ENCODE measurements at regions not wholly inside any gene's neighbourhood (a gene's known extent, or its start where the extent isn't known, plus 50 kb on each side); places are given as distances from the start of the nearest gene placed in this dataset.

DNA sequence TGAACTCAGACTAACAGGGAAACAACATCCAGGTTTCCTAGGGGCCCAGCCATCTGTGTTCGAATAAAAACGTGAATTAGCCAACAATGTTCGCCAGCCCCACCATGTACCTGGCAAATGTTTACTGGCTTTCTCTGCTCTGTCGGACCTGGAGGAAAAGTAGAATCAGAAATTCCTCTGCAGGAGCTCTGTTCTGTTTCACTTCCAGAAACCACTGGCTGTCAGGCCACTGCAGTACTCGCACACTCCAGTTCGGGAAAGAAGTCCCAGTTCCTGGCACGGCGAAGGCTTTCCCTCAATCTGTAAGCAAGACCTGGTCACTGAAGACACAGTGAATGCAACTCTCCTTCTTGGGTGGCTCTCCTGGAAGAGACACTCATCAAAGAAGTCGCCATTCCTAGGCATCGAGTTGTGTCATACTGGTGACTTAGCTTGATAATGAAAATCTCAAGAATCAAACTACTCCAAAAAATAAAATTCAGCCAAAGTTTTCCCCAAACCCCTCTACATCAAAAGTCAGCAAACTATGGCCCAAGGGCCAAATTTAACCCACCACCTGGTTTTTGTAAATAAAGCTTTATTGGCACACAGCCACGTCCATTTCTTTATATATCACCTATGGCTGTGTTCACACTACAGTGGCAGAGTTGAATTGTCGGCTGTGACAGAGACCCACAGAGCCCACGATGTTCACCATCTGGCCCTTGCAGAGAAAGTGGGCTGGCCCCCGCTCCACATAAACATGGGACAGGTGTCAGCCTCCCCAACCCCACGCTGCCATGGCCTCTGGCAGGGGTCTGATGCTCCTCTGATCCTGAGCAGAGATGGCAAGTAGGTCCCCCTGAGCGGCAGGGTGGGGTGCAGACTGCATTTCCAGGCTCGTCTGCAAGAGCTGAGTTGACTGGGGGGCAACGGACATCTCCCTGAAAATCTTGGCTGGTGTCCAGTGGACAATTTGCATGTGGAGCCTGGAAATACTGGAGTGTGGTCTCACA is 189.2 kb upstream of the DIO3 start:
- H3K27me3 ChIP-seq: no peaks in the 10 kb centered on the region
- no peak overlapping the region for H3K27ac ChIP-seq
- TF ChIP-seq POLR2AphosphoS5 (IDR thresholded peaks at IDR 0.05; ENCODE audit: insufficient read depth in 1 of 2, low read depth in 1 of 2) (no peak), CTCF (IDR thresholded peaks at IDR 0.05) (no peak), POLR2A (IDR thresholded peaks at IDR 0.05) (no peak)
- peaks cover 23% of the 10 kb centered on the region for H3K4me1 ChIP-seq
- H3K36me3 ChIP-seq: no peaks in the 10 kb centered on the region
- no peak overlapping the region for H3K4me3 ChIP-seq
- intact Hi-C loops (cut with DNase I): no loop called here
- no peaks in the 10 kb centered on the region for H3K9me3 ChIP-seq
- peak; percentile 70 to 76 for DNase-seq (ENCODE audit: extremely low spot score in 2 of 2)

GRCh38 chr14:101372894-101373620 is 188.2 kb upstream of the DIO3 start:
- intact Hi-C loops (cut with DNase I): no loop called here
- no peak for DNase-seq (ENCODE audit: extremely low spot score in 2 of 2)
- TF ChIP-seq CTCF (IDR thresholded peaks at IDR 0.05): no peak
- no peak for TF ChIP-seq POLR2AphosphoS5 (IDR thresholded peaks at IDR 0.05; ENCODE audit: insufficient read depth in 1 of 2, low read depth in 1 of 2)

GRCh38 chr14:101373690-101374295 is 187.5 kb upstream of the DIO3 start:
- DNase-seq (ENCODE audit: extremely low spot score in 2 of 2): peak; percentile 67 to 81
- TF ChIP-seq POLR2AphosphoS5 (IDR thresholded peaks at IDR 0.05; ENCODE audit: insufficient read depth in 1 of 2, low read depth in 1 of 2) (no peak), POLR2A (IDR thresholded peaks at IDR 0.05) (no peak)
- intact Hi-C loops (cut with DNase I): no loop called here

More at GRCh38 chr14:101372894-101373620, 188.2 kb upstream of the DIO3 start:
- Histone ChIP-seq H3K4me1 (peaks cover 23% of the 10 kb centered on the region), H3K27ac (no peak overlapping the region), H3K4me3 (no peak overlapping the region), H3K9me3 (no peaks in the 10 kb centered on the region), H3K27me3 (no peaks in the 10 kb centered on the region), H3K36me3 (no peaks in the 10 kb centered on the region)

GRCh38 chr14:101374373-101375338 is 186.6 kb upstream of the DIO3 start:
- Histone ChIP-seq H3K27me3 (no peaks in the 10 kb centered on the region), H3K4me3 (no peak overlapping the region), H3K4me1 (peaks cover 12% of the 10 kb centered on the region), H3K36me3 (no peaks in the 10 kb centered on the region), H3K27ac (no peak overlapping the region), H3K9me3 (peaks cover 1% of the 10 kb centered on the region)
- TF ChIP-seq POLR2AphosphoS5 (IDR thresholded peaks at IDR 0.05; ENCODE audit: insufficient read depth in 1 of 2, low read depth in 1 of 2) (no peak), POLR2A (IDR thresholded peaks at IDR 0.05) (no peak), CTCF (IDR thresholded peaks at IDR 0.05) (no peak)
- intact Hi-C loops (cut with DNase I): no loop called here
- DNase-seq (ENCODE audit: extremely low spot score in 2 of 2): peak; percentile 58 to 67

More at GRCh38 chr14:101373690-101374295, 187.5 kb upstream of the DIO3 start:
- Histone ChIP-seq H3K4me1 (peaks cover 17% of the 10 kb centered on the region), H3K27me3 (no peaks in the 10 kb centered on the region), H3K27ac (no peak overlapping the region), H3K9me3 (no peaks in the 10 kb centered on the region), H3K4me3 (no peak overlapping the region), H3K36me3 (no peaks in the 10 kb centered on the region)

Data from vagina (tissue), 2 donors.